Sigmoid colon (tissue), 6 donors: ENCODE measurements at regions not wholly inside any gene's neighbourhood (a gene's known extent, or its start where the extent isn't known, plus 50 kb on each side); places are given as distances from the start of the nearest gene placed in this dataset.
"Not testable (repeated sequence)": the region's sequence is repeated elsewhere in the genome, so short reads cannot be mapped to it uniquely, and the experiment has no call there.

Experiments used
- DNase-seq: peaks from one replicate; pipeline ENCODE4 v3.0.0-alpha.2; 2019
- H3K27ac ChIP-seq, 4 donors: fragments of 200-600 bp; sonication (generic); one replicate each; pipeline ENCODE4 v1.5.1; 2016 to 2019; ENCODE audit warnings: mild to moderate bottlenecking in 1 of 4
- H3K27me3 ChIP-seq, 3 donors: fragments of 200-600 bp; sonication (generic); one replicate each; pipeline ENCODE4 v1.5.1; 2019; ENCODE audit warnings: mild to moderate bottlenecking in 1 of 3
- H3K36me3 ChIP-seq, 4 donors: fragments of 200-600 bp; sonication (generic); one replicate each; pipeline ENCODE4 v1.5.1; 2016 to 2019
- H3K4me1 ChIP-seq, 4 donors: fragments of 200-600 bp; sonication (generic); one replicate each; pipeline ENCODE4 v1.5.1; 2017 to 2019
- H3K4me3 ChIP-seq, 4 donors: fragments of 200-600 bp; sonication (generic); one replicate each; pipeline ENCODE4 v1.5.1; 2017 to 2019; ENCODE audit warnings: mild to moderate bottlenecking in 2 of 4, moderate library complexity in 1 of 4
- H3K9me3 ChIP-seq, 4 donors: fragments of 200-600 bp in 3 of 4; sonication (generic) in 3 of 4; one replicate each; pipeline versions ENCODE4 v1.5.1 to v1.6.1; 2013 to 2019
- EP300 ChIP-seq, 4 donors: sonication (generic); formaldehyde crosslinking; IDR thresholded peaks; one replicate each; pipeline ENCODE4 v1.6.1; 2017; ENCODE audit warnings: antibody characterized with exemption in 4 of 4
- POLR2A ChIP-seq, 2 donors: fragments of 450-650 bp; IDR thresholded peaks; one replicate each; pipeline ENCODE4 v1.6.1; 2016; ENCODE audit warnings: antibody characterized with exemption in 2 of 2, mild to moderate bottlenecking in 2 of 2, moderate library complexity in 2 of 2
- POLR2AphosphoS5 ChIP-seq, 4 donors: sonication (generic); formaldehyde crosslinking; IDR thresholded peaks; one replicate each; pipeline ENCODE4 v1.6.1; 2017; ENCODE audit warnings: antibody characterized with exemption in 4 of 4
- WGBS, 2 donors: extraction: QIAGEN DNeasy Blood & Tissue Kit; methylation state at CpG; one replicate each; pipeline ENCODE4 v1.1.7; 2013; 5-methylcytosine and 5-hydroxymethylcytosine counted together
- intact Hi-C: fragments of 100-400 bp; cut with DNase I; formaldehyde crosslinking; loops from one replicate; pipeline ENCODE4 v1.15.1; 2023
- TF ChIP-seq, protein P1 (sequence below), 4 experiments: fragments of 450-650 bp in 3 of 4; fragments of 200-600 bp in 1 of 4; IDR thresholded peaks; one replicate each; pipeline ENCODE4 v1.5.1; 2016 to 2019; ENCODE audit warnings: antibody characterized with exemption in 4 of 4, mild to moderate bottlenecking in 3 of 4, moderate library complexity in 2 of 4
- donor health status: healthy with polysubstance abuse.
- donor health status: healthy.

DNA sequence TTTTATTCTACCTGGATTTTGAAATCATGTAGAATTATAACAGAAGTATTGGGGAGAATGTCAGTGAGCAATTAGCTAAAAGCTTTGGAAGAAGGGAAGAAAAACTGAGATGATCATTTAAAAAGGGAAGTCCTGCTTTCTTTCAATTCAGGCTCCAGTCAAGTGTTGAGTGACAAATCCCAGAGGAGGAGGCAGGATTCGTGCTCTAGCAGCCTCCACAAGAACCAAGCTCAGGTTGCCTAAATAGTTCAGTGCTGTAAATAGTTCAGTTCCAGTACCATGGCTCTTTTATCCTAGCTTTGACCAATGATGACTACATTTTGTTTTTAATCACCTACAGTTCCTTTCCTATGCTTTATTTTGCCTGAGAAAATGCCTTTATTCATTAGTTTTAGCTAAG, 204.9 kb upstream of the NREP start:
- intact Hi-C loops: no loop called here
- H3K27ac ChIP-seq: no peak overlapping the region

DNA sequence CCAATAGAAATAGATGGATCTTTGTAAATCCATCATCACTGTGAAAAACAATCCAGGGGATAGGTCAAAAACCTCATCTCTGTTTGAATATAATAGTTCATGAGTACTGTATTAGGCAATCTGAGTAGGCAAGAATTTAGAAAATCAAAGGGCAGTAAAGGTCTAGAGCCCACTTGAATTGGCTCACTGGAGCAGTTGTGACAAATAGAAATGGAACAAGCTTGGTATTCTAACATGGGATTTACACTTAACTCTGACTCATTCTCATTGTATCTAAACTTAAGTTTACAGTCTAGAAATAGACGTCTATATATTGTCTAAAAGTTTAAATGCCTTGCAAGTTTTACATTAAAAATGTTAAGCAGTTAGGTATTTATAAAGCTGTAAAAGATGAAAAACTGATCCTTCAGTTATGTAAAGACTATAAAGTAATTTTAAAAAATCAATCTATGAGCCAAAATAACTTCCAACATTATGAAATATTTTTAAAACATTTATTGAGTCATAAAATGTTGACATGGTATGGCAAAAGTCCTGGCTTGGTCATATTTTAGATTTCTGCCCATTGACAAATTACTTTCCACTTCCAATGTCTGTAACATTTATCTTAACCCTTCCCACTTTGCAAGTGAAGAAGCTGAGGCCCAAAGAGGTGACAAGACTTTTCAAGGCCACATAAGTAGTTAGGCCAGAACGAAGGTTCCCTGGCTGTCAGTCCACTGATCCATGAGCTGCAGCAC, 203.7 kb upstream of the NREP start:
- TF ChIP-seq, protein P1, sequence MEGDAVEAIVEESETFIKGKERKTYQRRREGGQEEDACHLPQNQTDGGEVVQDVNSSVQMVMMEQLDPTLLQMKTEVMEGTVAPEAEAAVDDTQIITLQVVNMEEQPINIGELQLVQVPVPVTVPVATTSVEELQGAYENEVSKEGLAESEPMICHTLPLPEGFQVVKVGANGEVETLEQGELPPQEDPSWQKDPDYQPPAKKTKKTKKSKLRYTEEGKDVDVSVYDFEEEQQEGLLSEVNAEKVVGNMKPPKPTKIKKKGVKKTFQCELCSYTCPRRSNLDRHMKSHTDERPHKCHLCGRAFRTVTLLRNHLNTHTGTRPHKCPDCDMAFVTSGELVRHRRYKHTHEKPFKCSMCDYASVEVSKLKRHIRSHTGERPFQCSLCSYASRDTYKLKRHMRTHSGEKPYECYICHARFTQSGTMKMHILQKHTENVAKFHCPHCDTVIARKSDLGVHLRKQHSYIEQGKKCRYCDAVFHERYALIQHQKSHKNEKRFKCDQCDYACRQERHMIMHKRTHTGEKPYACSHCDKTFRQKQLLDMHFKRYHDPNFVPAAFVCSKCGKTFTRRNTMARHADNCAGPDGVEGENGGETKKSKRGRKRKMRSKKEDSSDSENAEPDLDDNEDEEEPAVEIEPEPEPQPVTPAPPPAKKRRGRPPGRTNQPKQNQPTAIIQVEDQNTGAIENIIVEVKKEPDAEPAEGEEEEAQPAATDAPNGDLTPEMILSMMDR (IDR thresholded peaks at IDR 0.05): no peak
- TF ChIP-seq POLR2A (IDR thresholded peaks at IDR 0.05) (no peak), POLR2AphosphoS5 (IDR thresholded peaks at IDR 0.05) (no peak), EP300 (IDR thresholded peaks at IDR 0.05) (no peak)
- intact Hi-C loops: no loop called here
- Histone ChIP-seq H3K27me3 (no peaks in the 10 kb centered on the region), H3K4me1 (peaks cover 0 to 19% (median 16%) of the 10 kb centered on the region in 4 donors), H3K4me3 (no peak overlapping the region), H3K27ac (peak overlapping the region in 1 of 4 donors; percentile 34), H3K9me3 (no peaks in the 10 kb centered on the region), H3K36me3 (no peaks in the 10 kb centered on the region)
- no peak for DNase-seq
- WGBS, 2 donors: 26 to 62% methylated on average over 2 of the region's 2 CpGs

More for the DNA sequence above, 204.9 kb upstream of the NREP start:
- H3K4me3 ChIP-seq: no peak overlapping the region
- WGBS, 2 donors: 30 to 46% methylated on average over 1 of the region's 1 CpG
- no peaks in the 10 kb centered on the region for H3K9me3 ChIP-seq
- DNase-seq: no peak
- H3K27me3 ChIP-seq: no peaks in the 10 kb centered on the region
- TF ChIP-seq, protein P1 (IDR thresholded peaks at IDR 0.05): no peak
- no peak for TF ChIP-seq EP300 (IDR thresholded peaks at IDR 0.05)
- no peak for TF ChIP-seq POLR2A (IDR thresholded peaks at IDR 0.05)
- no peak for TF ChIP-seq POLR2AphosphoS5 (IDR thresholded peaks at IDR 0.05)
- H3K36me3 ChIP-seq: no peaks in the 10 kb centered on the region
- H3K4me1 ChIP-seq: peaks cover 0 to 19% (median 16%) of the 10 kb centered on the region in 4 donors

DNA sequence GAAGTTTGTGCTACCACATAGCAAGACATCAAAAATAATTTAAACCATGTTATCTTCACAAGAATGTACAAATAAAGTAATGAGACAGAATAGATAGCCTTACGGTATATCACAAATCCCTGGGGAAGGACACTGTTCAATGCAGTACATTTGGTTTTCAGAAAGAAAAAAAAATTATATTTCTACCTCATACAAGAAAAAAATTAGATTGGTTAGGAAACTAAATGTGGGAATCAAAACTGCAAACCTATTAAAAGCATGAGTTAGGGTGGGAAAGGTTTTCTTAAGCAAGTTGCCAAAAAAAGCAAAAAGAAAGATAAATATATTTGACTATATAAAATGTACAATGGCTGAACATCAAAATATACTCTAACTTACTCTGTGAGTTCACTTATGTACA, 201.9 kb upstream of the NREP start:
- no peak for TF ChIP-seq POLR2A (IDR thresholded peaks at IDR 0.05)
- no peak for TF ChIP-seq POLR2AphosphoS5 (IDR thresholded peaks at IDR 0.05)
- TF ChIP-seq, protein P1 (IDR thresholded peaks at IDR 0.05): no peak
- TF ChIP-seq EP300 (IDR thresholded peaks at IDR 0.05): no peak
- Histone ChIP-seq H3K36me3 (no peaks in the 10 kb centered on the region), H3K4me1 (peaks cover 0 to 29% (median 17%) of the 10 kb centered on the region in 4 donors), H3K27ac (no peak overlapping the region), H3K27me3 (no peaks in the 10 kb centered on the region), H3K4me3 (no peak overlapping the region), H3K9me3 (no peaks in the 10 kb centered on the region)
- DNase-seq: no peak
- WGBS, 2 donors: 72 to 83% methylated on average over 1 of the region's 1 CpG
- intact Hi-C loops: no loop called here

DNA sequence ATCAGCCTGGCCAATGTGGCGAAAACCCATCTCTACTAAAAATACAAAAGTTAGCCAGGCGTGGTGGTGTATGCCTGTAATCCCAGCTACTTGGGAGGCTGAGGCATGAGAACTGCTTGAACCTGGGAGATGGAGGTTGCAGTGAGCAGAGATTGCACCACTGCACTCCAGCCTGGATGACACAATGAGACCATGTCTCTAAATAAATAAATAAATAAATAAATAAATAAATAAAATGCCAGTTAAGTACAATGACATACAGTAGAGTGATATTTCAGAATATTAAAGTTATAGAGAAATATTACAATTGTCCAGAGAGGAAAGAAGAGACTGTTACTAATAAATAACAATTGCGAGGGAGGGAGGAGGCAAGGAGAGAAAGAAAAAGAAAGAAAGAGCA, 199.8 kb upstream of the NREP start:
- peaks cover 0 to 27% (median 15%) of the 10 kb centered on the region in 4 donors for H3K4me1 ChIP-seq
- H3K4me3 ChIP-seq, H3K36me3 ChIP-seq, H3K27ac ChIP-seq, H3K9me3 ChIP-seq, H3K27me3 ChIP-seq, DNase-seq, intact Hi-C loops: not testable (repeated sequence)
- 92 to 96% methylated on average over 3 of the region's 3 CpGs for WGBS, 2 donors

DNA sequence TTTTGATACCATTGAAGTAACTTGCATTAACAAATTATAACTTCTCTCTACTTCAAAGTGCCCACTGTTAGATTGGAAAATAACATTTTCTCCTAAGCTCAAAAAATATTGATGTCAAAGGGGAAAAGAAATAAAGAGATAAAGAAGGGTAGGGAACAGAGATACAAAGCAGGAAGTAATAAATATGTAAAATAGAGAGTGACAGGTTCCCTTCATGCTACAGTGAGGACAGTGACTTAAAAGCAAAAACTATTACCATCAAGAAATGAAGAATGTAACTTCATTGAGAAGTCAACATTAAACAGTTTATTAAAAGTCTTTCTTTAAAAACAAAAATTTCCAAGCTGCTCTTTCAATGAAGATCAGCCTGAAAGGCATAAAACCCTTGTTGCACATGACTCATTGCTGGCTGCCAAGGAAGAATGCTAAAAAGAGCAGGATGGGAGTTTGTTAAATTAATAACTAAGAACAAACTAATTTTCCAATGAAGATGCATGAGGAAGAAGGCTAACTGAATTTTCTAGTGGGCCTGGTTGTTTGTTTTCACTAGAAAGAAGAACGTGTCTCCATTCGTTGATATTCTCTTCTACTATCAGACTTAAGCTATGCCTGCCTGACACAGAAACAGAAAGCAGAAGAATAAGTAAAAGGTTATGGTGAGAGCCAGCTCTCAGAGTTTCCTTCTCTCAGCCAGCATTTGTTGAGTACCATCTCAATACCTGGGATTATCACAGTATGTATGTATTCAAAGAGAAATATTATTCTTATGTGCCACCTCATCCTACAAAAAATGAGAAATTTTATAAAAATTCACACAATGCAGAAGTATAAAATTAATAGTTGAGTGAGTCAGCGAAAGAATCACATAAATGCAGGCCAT, 197.8 kb upstream of the NREP start:
- intact Hi-C loops: no loop called here
- H3K4me3 ChIP-seq: no peak overlapping the region
- no peaks in the 10 kb centered on the region for H3K27me3 ChIP-seq
- H3K4me1 ChIP-seq: peaks cover 0 to 10% (median 1%) of the 10 kb centered on the region in 4 donors
- no peaks in the 10 kb centered on the region for H3K36me3 ChIP-seq
- WGBS, 2 donors: 65 to 67% methylated on average over 3 of the region's 3 CpGs
- no peak for DNase-seq
- TF ChIP-seq, protein P1 (IDR thresholded peaks at IDR 0.05): no peak
- no peak for TF ChIP-seq EP300 (IDR thresholded peaks at IDR 0.05)
- no peak for TF ChIP-seq POLR2AphosphoS5 (IDR thresholded peaks at IDR 0.05)
- no peaks in the 10 kb centered on the region for H3K9me3 ChIP-seq
- no peak overlapping the region for H3K27ac ChIP-seq
